GM21447 (cell line): ENCODE measurements at regions not wholly inside any gene's neighbourhood (a gene's known extent, or its start where the extent isn't known, plus 50 kb on each side); places are given as distances from the start of the nearest gene placed in this dataset.
"Not testable (repeated sequence)": the region's sequence is repeated elsewhere in the genome, so short reads cannot be mapped to it uniquely, and the experiment has no call there.

Source experiments
- ATAC-seq: cut with Tn5 transposase; IDR thresholded peaks from one replicate; pipeline ENCODE4 v1.9.1; 2021; ENCODE audit not compliant: unreplicated experiment

DNA sequence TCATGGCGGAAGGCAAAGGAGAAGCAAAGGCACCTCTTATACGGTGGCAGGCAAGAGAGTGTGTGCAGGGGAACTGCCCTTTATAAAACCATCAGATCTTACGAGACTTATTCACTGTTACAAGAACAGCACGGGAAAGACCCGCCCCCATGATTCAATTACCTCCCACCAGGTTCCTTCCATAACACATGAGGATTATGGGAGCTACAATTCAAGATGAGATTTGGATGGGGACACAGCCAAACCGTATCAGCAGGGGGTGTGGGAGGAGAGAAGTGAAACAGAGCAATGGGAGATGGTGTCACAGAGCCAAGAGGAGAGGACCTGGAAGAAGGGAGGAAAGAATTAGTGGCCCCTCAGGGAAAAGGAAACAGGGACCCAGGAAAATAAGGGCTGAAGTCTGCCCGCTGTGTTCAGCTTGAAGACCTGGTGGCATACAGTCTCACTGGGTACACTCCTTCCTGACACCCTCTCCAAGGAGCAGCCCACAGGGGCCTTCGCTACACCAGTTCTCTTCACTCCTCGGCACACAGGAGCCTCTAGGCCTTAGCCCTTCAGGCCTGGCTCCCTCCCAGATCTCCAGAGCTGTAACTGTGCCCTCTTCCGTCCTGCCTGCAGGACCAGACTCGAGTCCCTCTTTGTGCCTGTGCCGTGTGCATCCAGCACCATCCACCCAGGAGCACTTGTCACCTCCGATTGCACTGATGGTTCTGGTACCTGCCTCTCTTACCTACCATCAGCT, 262.1 kb downstream of the EIPR1 start:
- no peak for ATAC-seq

DNA sequence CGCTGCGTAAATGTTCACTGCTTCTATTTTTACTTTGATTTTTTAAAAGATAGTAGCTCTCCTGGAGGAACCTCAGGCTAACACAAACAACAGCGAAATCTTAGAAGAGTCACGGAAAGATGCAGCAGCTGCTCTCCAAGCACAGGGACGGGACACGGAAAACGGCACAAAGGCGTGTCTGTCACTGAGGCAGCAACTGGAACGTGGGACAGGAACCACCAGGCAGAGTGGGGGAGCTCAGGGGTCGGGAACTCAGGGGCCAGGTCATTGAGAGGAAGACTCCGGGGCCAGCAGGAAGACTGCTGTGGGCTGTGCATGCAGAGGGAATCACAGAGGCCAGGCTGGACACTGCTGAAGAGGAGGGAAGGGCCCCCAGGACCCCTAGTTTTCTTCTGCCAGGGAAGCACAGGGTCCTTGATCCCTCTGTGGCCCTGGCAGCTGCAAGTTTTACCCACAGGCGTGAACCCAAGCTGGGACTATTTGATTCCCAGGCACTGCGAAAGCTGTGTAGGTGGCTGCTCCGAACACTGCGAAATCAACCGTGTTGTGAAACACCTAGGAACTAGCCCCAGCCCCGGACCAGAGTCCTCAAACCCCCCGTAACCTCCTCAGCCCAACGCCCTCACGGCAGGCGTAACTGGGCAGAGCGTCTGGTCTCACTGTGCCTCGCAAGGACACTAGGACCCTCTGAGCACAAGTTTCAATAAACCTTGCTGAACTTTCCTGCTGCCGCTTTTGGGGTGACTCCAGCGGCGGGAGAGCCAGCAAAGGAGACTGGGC, 263.0 kb downstream of the EIPR1 start:
- no peak for ATAC-seq

DNA sequence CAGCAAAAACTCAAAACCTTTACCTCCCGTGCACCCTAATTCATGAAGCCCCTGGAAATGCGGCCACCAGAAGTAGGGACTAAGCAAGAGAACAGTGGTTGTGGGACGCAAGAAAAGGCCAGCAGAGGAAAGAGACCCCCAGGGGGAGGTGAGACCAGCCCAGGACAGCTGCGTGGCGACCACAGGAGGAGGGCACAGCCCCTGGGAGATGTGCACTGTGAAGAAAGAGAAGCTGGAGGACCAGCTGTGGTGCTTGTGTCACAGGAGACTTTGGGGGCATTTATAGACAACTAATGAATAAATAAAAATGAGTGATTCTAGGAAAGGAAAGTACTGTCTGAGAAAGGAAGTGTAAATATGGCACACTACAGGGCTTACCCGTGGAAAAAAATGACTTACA, 263.8 kb downstream of the EIPR1 start:
- no peak for ATAC-seq

DNA sequence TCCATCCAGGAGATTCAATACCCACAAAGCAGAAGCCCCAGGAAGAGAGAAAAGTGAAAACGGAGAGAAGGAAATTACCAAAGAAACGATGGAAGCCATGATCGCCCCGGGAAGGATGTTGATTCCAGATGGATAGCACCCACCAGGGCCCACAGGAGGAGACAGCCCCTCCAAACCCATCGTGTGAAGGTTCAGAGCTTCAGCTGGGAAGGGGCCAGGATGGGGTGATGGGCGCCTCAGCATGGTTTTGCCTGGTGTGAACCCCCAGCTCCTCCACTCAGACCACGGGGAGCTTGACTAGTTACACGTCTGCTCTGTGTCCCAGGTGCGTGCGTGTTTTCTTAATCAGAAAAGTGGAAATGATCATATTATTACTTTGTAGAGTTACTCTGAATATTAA, 264.5 kb downstream of the EIPR1 start:
- ATAC-seq = no peak

DNA sequence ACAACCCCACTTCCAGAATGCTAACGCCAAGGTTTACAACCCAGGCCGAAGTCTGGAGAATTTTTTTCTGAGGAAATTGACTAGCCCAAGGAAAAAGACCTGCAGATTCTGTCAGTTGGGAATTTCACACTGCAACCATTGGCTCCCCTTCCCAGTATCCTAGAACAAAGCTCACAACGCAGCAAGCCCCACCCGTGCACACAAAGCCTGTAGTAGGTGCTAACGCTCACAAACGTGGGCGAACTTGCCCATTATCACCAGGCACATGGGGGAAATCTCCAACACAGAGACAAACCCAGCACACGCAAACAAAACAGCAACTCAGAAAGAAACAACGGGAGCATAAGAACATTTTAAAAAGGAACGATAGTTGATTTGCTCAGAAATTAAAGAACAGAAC, 265.1 kb downstream of the EIPR1 start:
- no peak for ATAC-seq

DNA sequence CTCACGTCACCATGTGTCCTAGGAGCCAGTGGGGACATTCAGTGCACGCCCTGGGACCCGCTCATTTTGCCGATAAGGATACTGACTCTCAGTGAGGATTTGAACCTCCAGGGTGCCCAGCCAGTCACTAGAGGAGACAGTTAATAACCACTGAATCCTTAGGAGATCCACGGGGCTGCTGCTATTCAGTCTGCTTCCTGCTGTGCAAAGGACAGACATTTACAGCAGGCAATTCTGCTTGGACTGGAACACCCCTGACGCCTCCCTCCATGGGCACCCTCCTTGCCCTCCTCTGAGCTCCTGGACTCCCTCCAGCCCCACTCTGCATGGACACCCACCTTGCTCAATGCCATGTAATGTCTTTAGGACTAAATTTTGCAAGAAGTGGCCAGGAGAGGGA, 265.5 kb downstream of the EIPR1 start:
- ATAC-seq = no peak

- ATAC-seq = no peak
These were observed 266.5 kb downstream of the EIPR1 start for GRCh38 chr2:3110994-3111666.

DNA sequence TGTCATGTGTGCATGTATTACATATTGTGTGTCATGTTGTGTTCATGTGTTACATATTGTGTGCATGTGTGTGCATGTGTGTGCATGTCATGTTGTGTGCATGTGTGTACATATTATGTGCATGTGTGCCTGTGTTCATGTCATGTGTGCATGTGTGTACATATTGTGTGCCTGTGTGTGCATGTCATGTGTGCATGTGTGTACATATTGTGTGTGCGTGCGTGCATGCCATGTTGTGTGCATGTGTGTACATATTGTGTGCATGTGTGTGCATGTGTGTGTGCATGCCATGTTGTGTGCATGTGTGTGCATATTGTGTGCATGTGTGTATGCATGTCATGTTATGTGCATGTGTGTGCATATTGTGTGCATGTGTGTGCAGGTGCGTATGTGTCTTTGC, 267.1 kb downstream of the EIPR1 start:
- no peak for ATAC-seq

GRCh38 chr2:3108710-3109702, 268.6 kb downstream of the EIPR1 start:
- ATAC-seq = no peak

DNA sequence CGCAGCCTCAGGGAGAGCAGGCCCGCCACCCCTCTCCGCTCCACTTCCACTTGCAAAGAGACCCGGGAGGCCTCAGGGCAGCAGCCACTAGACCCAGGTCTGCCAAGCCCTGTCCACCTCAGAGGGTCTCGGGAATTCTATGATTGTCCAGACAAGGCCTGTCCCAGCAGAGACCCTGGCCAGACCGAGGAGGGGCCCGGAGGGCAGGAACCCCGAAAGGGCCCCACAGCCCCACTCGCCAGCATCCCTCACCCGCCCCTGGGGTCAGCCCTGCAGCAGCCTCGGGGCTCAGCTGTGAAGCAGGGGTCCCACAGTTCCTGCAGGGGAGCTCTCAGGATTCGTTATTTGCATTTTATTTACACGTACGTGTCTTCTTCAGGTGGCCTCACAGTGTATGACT, 269.5 kb downstream of the EIPR1 start:
- no peak for ATAC-seq

- ATAC-seq = no peak
These were observed 270.1 kb downstream of the EIPR1 start for GRCh38 chr2:3107567-3107966.

GRCh38 chr2:3105814-3106569, 271.6 kb downstream of the EIPR1 start:
- no peak for ATAC-seq

- ATAC-seq = not testable (repeated sequence)
These were observed 272.4 kb downstream of the EIPR1 start for GRCh38 chr2:3104958-3105813.

GRCh38 chr2:3104261-3104660, 273.4 kb downstream of the EIPR1 start:
- no peak for ATAC-seq

DNA sequence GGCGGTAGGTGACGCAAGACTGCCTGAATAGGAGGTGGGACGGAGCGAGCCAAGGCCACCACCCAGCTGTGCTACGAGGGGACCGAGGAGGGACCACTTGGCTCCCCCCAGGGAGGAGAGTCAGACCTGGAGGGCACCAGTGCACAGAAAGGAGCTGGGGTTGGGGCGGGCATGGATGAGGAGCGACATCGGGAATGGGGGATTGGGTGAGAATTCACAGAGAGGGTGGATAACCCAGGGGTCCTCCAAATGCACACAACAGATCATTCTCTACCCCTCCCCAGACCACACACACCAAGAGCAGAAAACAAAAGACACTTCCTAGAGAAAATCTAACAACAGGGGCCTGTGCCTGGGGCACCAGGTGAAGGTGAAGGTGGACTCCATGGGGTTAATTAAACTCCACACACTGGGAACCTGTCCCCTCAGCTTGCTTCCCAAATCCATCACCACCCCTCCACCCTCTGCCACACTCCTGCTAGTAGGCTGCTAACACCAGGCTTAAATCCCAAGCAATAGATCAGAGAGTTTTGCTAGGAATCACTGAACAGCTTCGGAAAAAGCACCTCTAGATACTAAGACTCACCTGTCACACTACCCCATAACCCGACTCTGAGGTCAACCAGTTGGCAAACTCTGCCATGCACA, 274.6 kb downstream of the EIPR1 start:
- no peak for ATAC-seq

DNA sequence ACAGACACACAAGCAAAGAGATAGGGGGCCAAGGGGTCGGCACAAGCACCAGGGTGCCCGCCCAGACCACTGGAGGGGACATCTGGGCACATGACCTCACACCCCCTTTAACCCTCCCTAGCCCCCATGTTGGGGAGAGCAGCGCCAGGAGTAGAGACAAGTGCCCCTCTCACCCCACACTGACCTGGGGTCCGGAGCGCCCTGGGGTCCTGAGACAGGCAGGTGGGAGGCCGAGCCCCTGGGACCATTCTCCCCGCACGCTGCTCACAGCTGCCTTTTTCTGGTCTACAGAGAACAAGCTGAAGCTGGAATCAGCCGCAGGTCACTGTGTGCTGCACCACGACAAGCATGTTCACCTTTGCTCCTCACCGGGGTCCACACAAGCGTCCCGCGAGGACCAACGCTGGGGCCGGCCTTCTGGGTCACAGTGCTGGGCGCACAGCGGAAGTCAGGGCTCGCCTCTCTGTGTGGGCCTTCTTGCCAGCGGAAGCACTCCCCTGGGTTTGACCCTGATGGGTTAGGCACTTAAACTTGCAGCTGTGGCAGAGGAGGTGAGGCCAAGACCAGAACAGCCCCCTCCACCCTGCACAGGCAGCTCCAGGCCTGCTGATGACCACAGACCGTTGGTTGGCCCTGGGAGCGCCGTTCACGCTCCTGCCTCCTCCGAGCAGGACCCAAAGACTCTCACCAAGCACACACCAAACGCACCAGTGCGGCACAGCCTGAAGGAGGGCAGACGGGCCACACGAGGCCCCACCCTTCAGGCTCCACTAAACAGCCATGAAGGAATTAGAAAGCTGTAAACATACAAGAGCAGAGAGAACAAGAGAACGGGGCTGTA, 275.3 kb downstream of the EIPR1 start:
- ATAC-seq = no peak

DNA sequence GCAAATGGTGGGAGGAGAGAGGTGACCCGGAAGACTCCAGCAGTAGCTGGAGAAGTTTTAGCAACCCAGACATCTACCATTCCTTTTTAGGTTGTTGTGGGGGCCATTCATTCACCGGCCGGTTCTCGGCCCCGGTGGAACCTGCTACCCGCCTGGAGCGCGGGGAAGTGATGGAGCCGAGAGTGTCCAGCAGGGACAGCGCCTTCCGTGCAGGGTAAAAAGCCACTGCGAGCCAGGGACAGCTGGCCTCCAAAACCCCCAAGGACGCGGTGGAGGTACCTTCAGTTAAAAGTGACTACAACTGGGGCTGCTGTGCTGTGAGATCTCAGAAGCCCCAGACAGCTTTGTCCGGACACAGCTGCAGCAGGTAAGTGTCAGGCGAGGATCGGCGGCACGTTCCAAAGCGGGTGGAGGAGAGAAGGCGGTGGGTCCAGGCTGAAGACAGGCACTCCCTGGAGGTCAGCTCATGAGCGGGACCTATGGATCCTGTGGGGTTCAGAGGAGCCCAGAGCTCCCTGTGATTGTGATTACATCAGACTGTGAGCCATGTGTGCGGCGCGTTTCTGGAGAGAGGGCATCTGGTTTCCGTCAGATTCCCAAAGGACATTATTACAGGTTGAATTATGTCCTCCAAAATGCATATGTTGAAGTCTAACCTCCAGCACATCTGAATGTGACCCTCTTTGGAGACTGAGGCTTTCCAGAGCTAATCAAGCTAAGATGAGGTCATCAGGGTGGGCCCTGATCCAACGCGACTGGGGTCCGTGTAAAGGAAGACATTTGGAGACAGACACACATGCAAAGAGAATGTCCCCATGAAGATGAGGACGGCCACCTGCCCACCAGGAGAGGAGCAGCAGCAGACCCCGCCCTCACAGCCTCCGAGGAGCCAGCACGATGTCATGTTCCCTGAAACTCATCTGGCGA, 276.3 kb downstream of the EIPR1 start:
- no peak for ATAC-seq
